ENCODE measurements at regions not wholly inside any gene's neighbourhood (a gene's known extent, or its start where the extent isn't known, plus 50 kb on each side); places are given as distances from the start of the nearest gene placed in this dataset.
A peak's percentile ranks its signal among the peaks of the same experiment; 100 is the strongest.
"Not testable (repeated sequence)": the region's sequence is repeated elsewhere in the genome, so short reads cannot be mapped to it uniquely, and the experiment has no call there.

- H3K27me3 Mint-ChIP-seq, result no peaks in the 10 kb centered on the region
- Histone ChIP-seq H3K36me3 (ENCODE audit: insufficient read depth, low read length) (no peaks in the 10 kb centered on the region), H3K9me3 (ENCODE audit: control insufficient read depth in 1 of 2, low read length in 2 of 2) (peaks cover 0 to 4% of the 10 kb centered on the region in 2 donors), H3K4me1 (ENCODE audit: insufficient read depth, low read length) (no peaks in the 10 kb centered on the region), H3K27ac (ENCODE audit: low read depth, low read length) (no peak overlapping the region), H3K4me3 (ENCODE audit: low read length in 2 of 2) (no peak overlapping the region), H3K27me3 (ENCODE audit: insufficient read depth, low read length) (no peaks in the 10 kb centered on the region)
- ChIA-PET CTCF (ENCODE audit: partially characterized antibody) (no interaction called here), POLR2A (ENCODE audit: partially characterized antibody) (no interaction called here)
- peaks cover 0 to 23% (median 4%) of the 10 kb centered on the region in 8 donors for H3K9me3 Mint-ChIP-seq
- no peaks in the 10 kb centered on the region for H3K4me1 Mint-ChIP-seq
- H3K4me3 Mint-ChIP-seq, result no peak overlapping the region
- no peak for DNase-seq
- intact Hi-C loops (cut with micrococcal nuclease), result no loop called here
- H3K36me3 Mint-ChIP-seq, result no peaks in the 10 kb centered on the region
- H3K27ac Mint-ChIP-seq, result no peak overlapping the region
These were observed 166.5 kb upstream of the PCDH7 start for GRCh38 chr4:30553706-30554105.

- Histone ChIP-seq H3K27ac (ENCODE audit: low read depth, low read length) (no peak overlapping the region), H3K4me1 (ENCODE audit: insufficient read depth, low read length) (no peaks in the 10 kb centered on the region), H3K27me3 (ENCODE audit: insufficient read depth, low read length) (no peaks in the 10 kb centered on the region), H3K4me3 (ENCODE audit: low read length in 2 of 2) (no peak overlapping the region), H3K36me3 (ENCODE audit: insufficient read depth, low read length) (no peaks in the 10 kb centered on the region), H3K9me3 (ENCODE audit: control insufficient read depth in 1 of 2, low read length in 2 of 2) (no peaks in the 10 kb centered on the region)
- intact Hi-C loops (cut with micrococcal nuclease), result no loop called here
- Mint-ChIP-seq H3K4me3 (no peak overlapping the region), H3K36me3 (no peaks in the 10 kb centered on the region), H3K9me3 (peaks cover 2 to 21% (median 8%) of the 10 kb centered on the region in 8 donors), H3K27ac (no peak overlapping the region), H3K27me3 (no peaks in the 10 kb centered on the region), H3K4me1 (no peaks in the 10 kb centered on the region)
- CTCF ChIA-PET (ENCODE audit: partially characterized antibody), result no interaction called here
- DNase-seq, result no peak
- POLR2A ChIA-PET (ENCODE audit: partially characterized antibody), result no interaction called here
These were observed 164.4 kb upstream of the PCDH7 start for GRCh38 chr4:30555775-30556174.

GRCh38 chr4:30559481-30559880 lies 160.7 kb upstream of the PCDH7 start:
- H3K27me3 ChIP-seq (ENCODE audit: insufficient read depth, low read length), result no peaks in the 10 kb centered on the region
- no peaks in the 10 kb centered on the region for H3K27me3 Mint-ChIP-seq
- H3K4me3 Mint-ChIP-seq, result no peak overlapping the region
- no peaks in the 10 kb centered on the region for H3K36me3 ChIP-seq (ENCODE audit: insufficient read depth, low read length)
- H3K4me3 ChIP-seq (ENCODE audit: low read length in 2 of 2), result no peak overlapping the region
- no peak for DNase-seq
- H3K4me1 Mint-ChIP-seq, result no peaks in the 10 kb centered on the region
- H3K9me3 Mint-ChIP-seq, result peaks cover 4 to 16% (median 13%) of the 10 kb centered on the region in 8 donors
- intact Hi-C loops (cut with micrococcal nuclease), result no loop called here
- no peak overlapping the region for H3K27ac Mint-ChIP-seq
- H3K27ac ChIP-seq (ENCODE audit: low read depth, low read length), result no peak overlapping the region
- no peaks in the 10 kb centered on the region for H3K36me3 Mint-ChIP-seq
- ChIA-PET CTCF (ENCODE audit: partially characterized antibody) (no interaction called here), POLR2A (ENCODE audit: partially characterized antibody) (no interaction called here)
- H3K4me1 ChIP-seq (ENCODE audit: insufficient read depth, low read length), result no peaks in the 10 kb centered on the region
- no peaks in the 10 kb centered on the region for H3K9me3 ChIP-seq (ENCODE audit: control insufficient read depth in 1 of 2, low read length in 2 of 2)

- intact Hi-C loops (cut with micrococcal nuclease), result no loop called here
- Histone ChIP-seq H3K4me3 (ENCODE audit: low read length in 2 of 2) (no peak overlapping the region), H3K27me3 (ENCODE audit: insufficient read depth, low read length) (no peaks in the 10 kb centered on the region), H3K9me3 (ENCODE audit: control insufficient read depth in 1 of 2, low read length in 2 of 2) (no peaks in the 10 kb centered on the region), H3K4me1 (ENCODE audit: insufficient read depth, low read length) (no peaks in the 10 kb centered on the region), H3K36me3 (ENCODE audit: insufficient read depth, low read length) (no peaks in the 10 kb centered on the region), H3K27ac (ENCODE audit: low read depth, low read length) (no peak overlapping the region)
- Mint-ChIP-seq H3K27me3 (no peaks in the 10 kb centered on the region), H3K4me3 (no peak overlapping the region), H3K36me3 (no peaks in the 10 kb centered on the region), H3K27ac (no peak overlapping the region), H3K4me1 (no peaks in the 10 kb centered on the region), H3K9me3 (peaks cover 0 to 22% (median 13%) of the 10 kb centered on the region in 8 donors)
- POLR2A ChIA-PET (ENCODE audit: partially characterized antibody), result no interaction called here
- CTCF ChIA-PET (ENCODE audit: partially characterized antibody), result no interaction called here
- DNase-seq, result peak in 1 of 5 donors; percentile 28
These were observed 133.3 kb upstream of the PCDH7 start for GRCh38 chr4:30586850-30587249.

GRCh38 chr4:30589669-30590068 lies 130.5 kb upstream of the PCDH7 start:
- H3K4me3 ChIP-seq (ENCODE audit: low read length in 2 of 2); H3K9me3 ChIP-seq (ENCODE audit: control insufficient read depth in 1 of 2, low read length in 2 of 2); H3K36me3 Mint-ChIP-seq; H3K27me3 ChIP-seq (ENCODE audit: insufficient read depth, low read length); H3K27ac ChIP-seq (ENCODE audit: low read depth, low read length); DNase-seq; H3K27me3 Mint-ChIP-seq; H3K4me1 ChIP-seq (ENCODE audit: insufficient read depth, low read length); H3K36me3 ChIP-seq (ENCODE audit: insufficient read depth, low read length); CTCF ChIA-PET (ENCODE audit: partially characterized antibody); H3K4me3 Mint-ChIP-seq; H3K4me1 Mint-ChIP-seq; intact Hi-C loops (cut with micrococcal nuclease); POLR2A ChIA-PET (ENCODE audit: partially characterized antibody): not testable (repeated sequence)
- Mint-ChIP-seq H3K9me3 (peaks cover 0 to 20% (median 7%) of the 10 kb centered on the region in 8 donors), H3K27ac (peak overlapping the region in 1 of 7 donors; percentile 65)

- H3K27me3 ChIP-seq (ENCODE audit: insufficient read depth, low read length), result no peaks in the 10 kb centered on the region
- no peak overlapping the region for H3K4me3 Mint-ChIP-seq
- no peaks in the 10 kb centered on the region for H3K4me1 ChIP-seq (ENCODE audit: insufficient read depth, low read length)
- no peak overlapping the region for H3K27ac Mint-ChIP-seq
- intact Hi-C loops (cut with micrococcal nuclease), result no loop called here
- no peak overlapping the region for H3K4me3 ChIP-seq (ENCODE audit: low read length in 2 of 2)
- H3K4me1 Mint-ChIP-seq, result no peaks in the 10 kb centered on the region
- H3K27ac ChIP-seq (ENCODE audit: low read depth, low read length), result no peak overlapping the region
- no peaks in the 10 kb centered on the region for H3K27me3 Mint-ChIP-seq
- POLR2A ChIA-PET (ENCODE audit: partially characterized antibody), result no interaction called here
- H3K36me3 ChIP-seq (ENCODE audit: insufficient read depth, low read length), result no peaks in the 10 kb centered on the region
- H3K36me3 Mint-ChIP-seq, result no peaks in the 10 kb centered on the region
- CTCF ChIA-PET (ENCODE audit: partially characterized antibody), result no interaction called here
- no peak for DNase-seq
- peaks cover 0 to 5% of the 10 kb centered on the region in 2 donors for H3K9me3 ChIP-seq (ENCODE audit: control insufficient read depth in 1 of 2, low read length in 2 of 2)
- H3K9me3 Mint-ChIP-seq, result peaks cover 0 to 15% (median 6%) of the 10 kb centered on the region in 8 donors
These were observed 119.7 kb upstream of the PCDH7 start for GRCh38 chr4:30600246-30601017.

- POLR2A ChIA-PET (ENCODE audit: partially characterized antibody), result no interaction called here
These were observed 118.9 kb upstream of the PCDH7 start for GRCh38 chr4:30601070-30601865.

More at GRCh38 chr4:30601070-30601865, 118.9 kb upstream of the PCDH7 start:
- peaks cover 0 to 5% of the 10 kb centered on the region in 2 donors for H3K9me3 ChIP-seq (ENCODE audit: control insufficient read depth in 1 of 2, low read length in 2 of 2)
- DNase-seq, result no peak
- no peaks in the 10 kb centered on the region for H3K27me3 ChIP-seq (ENCODE audit: insufficient read depth, low read length)
- H3K27ac Mint-ChIP-seq, result no peak overlapping the region
- no peaks in the 10 kb centered on the region for H3K4me1 Mint-ChIP-seq
- no peak overlapping the region for H3K4me3 ChIP-seq (ENCODE audit: low read length in 2 of 2)
- no peak overlapping the region for H3K27ac ChIP-seq (ENCODE audit: low read depth, low read length)
- no peaks in the 10 kb centered on the region for H3K4me1 ChIP-seq (ENCODE audit: insufficient read depth, low read length)
- CTCF ChIA-PET (ENCODE audit: partially characterized antibody), result no interaction called here
- H3K36me3 Mint-ChIP-seq, result no peaks in the 10 kb centered on the region
- no peaks in the 10 kb centered on the region for H3K27me3 Mint-ChIP-seq
- no peak overlapping the region for H3K4me3 Mint-ChIP-seq
- intact Hi-C loops (cut with micrococcal nuclease), result no loop called here
- H3K9me3 Mint-ChIP-seq, result peaks cover 0 to 15% (median 7%) of the 10 kb centered on the region in 8 donors
- H3K36me3 ChIP-seq (ENCODE audit: insufficient read depth, low read length), result no peaks in the 10 kb centered on the region

All from CD4-positive, alpha-beta memory T cell (primary cell).